Aorta (tissue), 5 donors: ENCODE measurements at regions not wholly inside any gene's neighbourhood (a gene's known extent, or its start where the extent isn't known, plus 50 kb on each side); places are given as distances from the start of the nearest gene placed in this dataset.
"Not testable (repeated sequence)": the region's sequence is repeated elsewhere in the genome, so short reads cannot be mapped to it uniquely, and the experiment has no call there.

Experiments
- ATAC-seq: fragments of 200-7000 bp; cut with Tn5 transposase; one replicate; pipeline ENCODE4 v1.9.1; 2022; ENCODE audit warnings: moderate library complexity; ENCODE audit not compliant: low FRiP score
- DNase-seq, 2 donors: peaks; one replicate each; pipeline ENCODE4 v3.0.0-alpha.2; 2020
- H3K27ac ChIP-seq, 2 donors: one replicate each; pipeline ENCODE4 v1.5.1; 2013; ENCODE audit warnings: low read length in 2 of 2, mild to moderate bottlenecking in 2 of 2, moderate library complexity in 2 of 2, control low read depth in 1 of 2, inconsistent platforms in 1 of 2, low read depth in 1 of 2
- H3K27me3 ChIP-seq, 2 donors: one replicate each; pipeline ENCODE4 v1.6.1; 2013; ENCODE audit warnings: control low read depth in 1 of 2, low read length in 1 of 2, mild to moderate bottlenecking in 1 of 2, moderate library complexity in 1 of 2; ENCODE audit not compliant: insufficient read depth in 2 of 2, control insufficient read depth in 1 of 2
- H3K36me3 ChIP-seq, 2 donors: one replicate each; pipeline ENCODE4 v1.6.1; 2013; ENCODE audit warnings: control low read depth in 1 of 2, low read length in 1 of 2, mild to moderate bottlenecking in 1 of 2; ENCODE audit not compliant: insufficient read depth in 2 of 2, control insufficient read depth in 1 of 2
- H3K4me1 ChIP-seq, 2 donors: one replicate each; pipeline ENCODE4 v1.6.1; 2013; ENCODE audit warnings: low read length in 2 of 2, control low read depth in 1 of 2, mild to moderate bottlenecking in 1 of 2, moderate library complexity in 1 of 2; ENCODE audit not compliant: insufficient read depth in 2 of 2, control insufficient read depth in 1 of 2
- H3K4me3 ChIP-seq, 2 donors: one replicate each; pipeline ENCODE4 v1.5.1; 2013; ENCODE audit warnings: low read length in 2 of 2, control low read depth in 1 of 2, mild to moderate bottlenecking in 1 of 2
- H3K9me3 ChIP-seq: one replicate; pipeline ENCODE4 v1.6.1; 2013; ENCODE audit warnings: mild to moderate bottlenecking, low read length; ENCODE audit not compliant: control insufficient read depth
- WGBS, 2 donors: extraction: QIAGEN DNeasy Blood & Tissue Kit; methylation state at CpG; one replicate each; pipeline ENCODE4 v1.1.7; 2013; 5-methylcytosine and 5-hydroxymethylcytosine counted together
- intact Hi-C, 2 donors: fragments of 100-400 bp; cut with DNase I; formaldehyde crosslinking; loops; one replicate each; pipeline versions ENCODE4 v1.14.2 to v1.15.0; 2022
- donor health status: healthy with polysubstance abuse.
- donor health status: Bipolar disorder and iron deficiency.
- donor health status: DM: no; HTN: no; CAD: no.
- donor health status: DM: no; HTN: no; CAD: no.
- donor health status: DM: yes; HTN: yes; CAD: no.

GRCh38 chr2:41182961-41183360 lies 731.1 kb upstream of the SLC8A1 start:
- intact Hi-C loops: no loop called here
- no peak overlapping the region for H3K27ac ChIP-seq
- H3K4me3 ChIP-seq: no peak overlapping the region
- ATAC-seq (no peak), DNase-seq (no peak)
- no peaks in the 10 kb centered on the region for H3K9me3 ChIP-seq
- H3K36me3 ChIP-seq: no peaks in the 10 kb centered on the region
- H3K4me1 ChIP-seq: no peaks in the 10 kb centered on the region
- 88 to 95% methylated on average over 5 of the region's 5 CpGs for WGBS, 2 donors
- no peaks in the 10 kb centered on the region for H3K27me3 ChIP-seq

- Histone ChIP-seq H3K27me3 (no peaks in the 10 kb centered on the region), H3K4me3 (no peak overlapping the region), H3K9me3 (no peaks in the 10 kb centered on the region), H3K4me1 (no peaks in the 10 kb centered on the region), H3K27ac (no peak overlapping the region), H3K36me3 (no peaks in the 10 kb centered on the region)
- intact Hi-C loops: no loop called here
- ATAC-seq: no peak
- 21 to 27% methylated on average over 5 of the region's 5 CpGs for WGBS, 2 donors
- no peak for DNase-seq
Observed at GRCh38 chr2:41187376-41188122, 735.7 kb upstream of the SLC8A1 start.

GRCh38 chr2:41194230-41194629 lies 742.3 kb upstream of the SLC8A1 start:
- intact Hi-C loops: no loop called here
- Histone ChIP-seq H3K4me1 (peaks cover 0 to 2% of the 10 kb centered on the region in 2 donors), H3K4me3 (no peak overlapping the region), H3K27ac (no peak overlapping the region), H3K36me3 (no peaks in the 10 kb centered on the region), H3K27me3 (no peaks in the 10 kb centered on the region), H3K9me3 (no peaks in the 10 kb centered on the region)
- WGBS, 2 donors: 28 to 34% methylated on average over 5 of the region's 5 CpGs
- DNase-seq (no peak), ATAC-seq (no peak)

GRCh38 chr2:41197781-41198180 lies 745.9 kb upstream of the SLC8A1 start:
- intact Hi-C loops: no loop called here
- Histone ChIP-seq H3K36me3 (no peaks in the 10 kb centered on the region), H3K27me3 (no peaks in the 10 kb centered on the region), H3K4me3 (no peak overlapping the region), H3K27ac (no peak overlapping the region), H3K4me1 (peaks cover 2 to 6% of the 10 kb centered on the region in 2 donors), H3K9me3 (no peaks in the 10 kb centered on the region)
- 82 to 85% methylated on average over 4 of the region's 4 CpGs for WGBS, 2 donors
- no peak for ATAC-seq
- DNase-seq: no peak

GRCh38 chr2:41199334-41199733 lies 747.4 kb upstream of the SLC8A1 start:
- DNase-seq (no peak), ATAC-seq (no peak)
- WGBS, 2 donors: 4 to 11% methylated on average over 1 of the region's 1 CpG
- Histone ChIP-seq H3K36me3 (no peaks in the 10 kb centered on the region), H3K27me3 (no peaks in the 10 kb centered on the region), H3K4me1 (peaks cover 2 to 4% of the 10 kb centered on the region in 2 donors), H3K27ac (no peak overlapping the region), H3K4me3 (no peak overlapping the region), H3K9me3 (no peaks in the 10 kb centered on the region)
- intact Hi-C loops: no loop called here

- intact Hi-C loops: no loop called here
- ATAC-seq (no peak), DNase-seq (no peak)
- 89 to 95% methylated on average over 3 of the region's 3 CpGs for WGBS, 2 donors
- Histone ChIP-seq H3K27me3 (no peaks in the 10 kb centered on the region), H3K9me3 (no peaks in the 10 kb centered on the region), H3K36me3 (no peaks in the 10 kb centered on the region), H3K4me1 (peaks cover 4 to 9% of the 10 kb centered on the region in 2 donors), H3K4me3 (no peak overlapping the region), H3K27ac (no peak overlapping the region)
Observed at GRCh38 chr2:41204315-41204714, 752.4 kb upstream of the SLC8A1 start.

- ATAC-seq: peak; percentile 71
- WGBS, 2 donors: 7 to 10% methylated on average over 1 of the region's 1 CpG
Observed at GRCh38 chr2:41206004-41206403, 754.1 kb upstream of the SLC8A1 start.

GRCh38 chr2:41207578-41207977 lies 755.7 kb upstream of the SLC8A1 start:
- Histone ChIP-seq H3K9me3 (no peaks in the 10 kb centered on the region), H3K4me1 (peaks cover 0 to 6% of the 10 kb centered on the region in 2 donors), H3K27me3 (no peaks in the 10 kb centered on the region), H3K4me3 (no peak overlapping the region), H3K36me3 (no peaks in the 10 kb centered on the region), H3K27ac (no peak overlapping the region)
- DNase-seq (no peak), ATAC-seq (no peak)
- WGBS, 2 donors: 96 to 97% methylated on average over 2 of the region's 2 CpGs
- intact Hi-C loops: no loop called here

More at GRCh38 chr2:41206004-41206403, 754.1 kb upstream of the SLC8A1 start:
- Histone ChIP-seq H3K4me3 (no peak overlapping the region), H3K27me3 (no peaks in the 10 kb centered on the region), H3K9me3 (no peaks in the 10 kb centered on the region), H3K4me1 (peaks cover 2 to 9% of the 10 kb centered on the region in 2 donors), H3K27ac (no peak overlapping the region), H3K36me3 (no peaks in the 10 kb centered on the region)
- no peak for DNase-seq
- intact Hi-C loops: no loop called here

GRCh38 chr2:41210030-41210429 lies 758.1 kb upstream of the SLC8A1 start:
- DNase-seq, H3K36me3 ChIP-seq, H3K27me3 ChIP-seq, H3K9me3 ChIP-seq, H3K27ac ChIP-seq, intact Hi-C loops, H3K4me3 ChIP-seq, H3K4me1 ChIP-seq, ATAC-seq: not testable (repeated sequence)
- WGBS, 2 donors: 78 to 80% methylated on average over 4 of the region's 4 CpGs
